Gastroesophageal sphincter (tissue), 4 donors: ENCODE measurements at regions not wholly inside any gene's neighbourhood (a gene's known extent, or its start where the extent isn't known, plus 50 kb on each side); places are given as distances from the start of the nearest gene placed in this dataset.

Source experiments
- ATAC-seq: fragments of 150-250 bp; one replicate; pipeline ENCODE4 v1.9.1; 2016; ENCODE audit warnings: mild to moderate bottlenecking, moderate library complexity
- H3K27ac ChIP-seq, 4 donors: fragments of 200-600 bp; sonication (generic) in 3 of 4; 1 replicate in 3 of 4; 2 replicates in 1 of 4; pipeline ENCODE4 v1.5.1; 2016 to 2019
- H3K27me3 ChIP-seq: fragments of 200-600 bp; sonication (generic); one replicate; pipeline ENCODE4 v1.5.1; 2019
- H3K36me3 ChIP-seq, 2 donors: fragments of 200-600 bp; sonication (generic); one replicate each; pipeline ENCODE4 v1.5.1; 2019; ENCODE audit warnings: control low read depth in 1 of 2
- H3K4me1 ChIP-seq, 3 donors: fragments of 200-600 bp; sonication (generic); 1 replicate in 2 of 3; 2 replicates in 1 of 3; pipeline ENCODE4 v1.5.1; 2016 to 2019; ENCODE audit warnings: control low read depth in 2 of 3
- H3K4me3 ChIP-seq, 2 donors: fragments of 200-600 bp; sonication (generic); one replicate each; pipeline ENCODE4 v1.5.1; 2019; ENCODE audit warnings: mild to moderate bottlenecking in 1 of 2, moderate library complexity in 1 of 2
- H3K9me3 ChIP-seq, 3 donors: fragments of 200-600 bp; sonication (generic); one replicate each; pipeline ENCODE4 v1.5.1; 2017 to 2019; ENCODE audit warnings: control low read depth in 2 of 3
- CTCF ChIP-seq, 4 experiments: fragments of 200-600 bp in 2 of 4; fragments of 450-650 bp in 2 of 4; sonication (generic) in 1 of 4; IDR thresholded peaks; one replicate each; pipeline ENCODE4 v1.5.1; 2017 to 2019; ENCODE audit warnings: antibody characterized with exemption in 4 of 4, mild to moderate bottlenecking in 2 of 4, moderate library complexity in 2 of 4
- EP300 ChIP-seq: sonication (generic); formaldehyde crosslinking; IDR thresholded peaks from one replicate; pipeline ENCODE4 v1.6.1; 2017; ENCODE audit warnings: antibody characterized with exemption, mild to moderate bottlenecking
- POLR2A ChIP-seq, 2 donors: fragments of 450-650 bp; IDR thresholded peaks; one replicate each; pipeline ENCODE4 v1.6.1; 2017; ENCODE audit warnings: antibody characterized with exemption in 2 of 2, mild to moderate bottlenecking in 2 of 2, moderate library complexity in 1 of 2
- POLR2AphosphoS5 ChIP-seq: sonication (generic); formaldehyde crosslinking; IDR thresholded peaks from one replicate; pipeline ENCODE4 v1.6.1; 2017; ENCODE audit warnings: antibody characterized with exemption
- WGBS, 2 donors: methylation state at CpG; one replicate each; pipeline ENCODE4 v1.1.5; 2018; ENCODE audit warnings: low coverage in 1 of 2; 5-methylcytosine and 5-hydroxymethylcytosine counted together

- 48 to 63% methylated on average over 7 to 8 of the region's 8 CpGs for WGBS, 2 donors
- ATAC-seq: no peak
- no peak overlapping the region for H3K27ac ChIP-seq
- no peak overlapping the region for H3K4me3 ChIP-seq
- H3K36me3 ChIP-seq: no peaks in the 10 kb centered on the region
- TF ChIP-seq POLR2A (IDR thresholded peaks at IDR 0.05): no peak
- TF ChIP-seq POLR2AphosphoS5: no peak
- no peaks in the 10 kb centered on the region for H3K4me1 ChIP-seq
- no peaks in the 10 kb centered on the region for H3K9me3 ChIP-seq
- H3K27me3 ChIP-seq: peaks cover 89% of the 10 kb centered on the region
These were observed 59.5 kb downstream of the ZIC5 start for GRCh38 chr13:99911965-99912566.

GRCh38 chr13:99911069-99911964 is 60.2 kb downstream of the ZIC5 start:
- peaks cover 94% of the 10 kb centered on the region for H3K27me3 ChIP-seq
- no peaks in the 10 kb centered on the region for H3K4me1 ChIP-seq
- ATAC-seq: no peak
- no peak for TF ChIP-seq CTCF (IDR thresholded peaks at IDR 0.05)
- no peak for TF ChIP-seq POLR2A (IDR thresholded peaks at IDR 0.05)
- TF ChIP-seq EP300: no peak
- no peak for TF ChIP-seq POLR2AphosphoS5
- 46 to 50% methylated on average over 2 to 6 of the region's 16 CpGs for WGBS, 2 donors
- H3K4me3 ChIP-seq: no peak overlapping the region
- H3K9me3 ChIP-seq: no peaks in the 10 kb centered on the region
- H3K27ac ChIP-seq: no peak overlapping the region
- no peaks in the 10 kb centered on the region for H3K36me3 ChIP-seq

GRCh38 chr13:99909836-99910619 is 61.5 kb downstream of the ZIC5 start:
- Histone ChIP-seq H3K36me3 (no peaks in the 10 kb centered on the region), H3K9me3 (no peaks in the 10 kb centered on the region), H3K27ac (no peak overlapping the region), H3K4me3 (no peak overlapping the region), H3K4me1 (no peaks in the 10 kb centered on the region), H3K27me3 (peaks cover 97% of the 10 kb centered on the region)
- no peak for ATAC-seq
- WGBS, 2 donors: 15 to 39% methylated on average over 2 to 4 of the region's 5 CpGs
- TF ChIP-seq POLR2A (IDR thresholded peaks at IDR 0.05): no peak
- no peak for TF ChIP-seq EP300
- no peak for TF ChIP-seq POLR2AphosphoS5
- no peak for TF ChIP-seq CTCF (IDR thresholded peaks at IDR 0.05)

- H3K36me3 ChIP-seq: no peaks in the 10 kb centered on the region
- no peaks in the 10 kb centered on the region for H3K4me1 ChIP-seq
- ATAC-seq: no peak
- H3K9me3 ChIP-seq: no peaks in the 10 kb centered on the region
- WGBS, 2 donors: 91 to 93% methylated on average over 2 of the region's 2 CpGs
- H3K27ac ChIP-seq: no peak overlapping the region
- H3K27me3 ChIP-seq: peaks cover 97% of the 10 kb centered on the region
- TF ChIP-seq EP300 (no peak), CTCF (IDR thresholded peaks at IDR 0.05) (no peak), POLR2A (IDR thresholded peaks at IDR 0.05) (no peak), POLR2AphosphoS5 (no peak)
- H3K4me3 ChIP-seq: no peak overlapping the region
These were observed 62.3 kb downstream of the ZIC5 start for GRCh38 chr13:99909097-99909835.
